ENCODE measurements at regions not wholly inside any gene's neighbourhood (a gene's known extent, or its start where the extent isn't known, plus 50 kb on each side); places are given as distances from the start of the nearest gene placed in this dataset.

GRCh38 chr21:37994211-37994610 lies 78.0 kb upstream of the KCNJ6 start:
- Histone ChIP-seq H3K4me3 (IDR thresholded peaks at IDR 0.05; ENCODE audit: insufficient read depth, low read depth, low read length) (no peak overlapping the region), H2AFZ (ENCODE audit: low read depth) (no peak overlapping the region), H3K36me3 (ENCODE audit: insufficient read depth) (no peaks in the 10 kb centered on the region), H3K4me2 (no peak overlapping the region), H3K9ac (no peak overlapping the region), H4K20me1 (ENCODE audit: insufficient read depth) (no peaks in the 10 kb centered on the region), H3K27ac (no peak overlapping the region), H3K79me2 (ENCODE audit: insufficient read depth, low read depth) (no peaks in the 10 kb centered on the region), H3K4me1 (ENCODE audit: low read depth, poor library complexity, severe bottlenecking) (no peaks in the 10 kb centered on the region), H3K27me3 (ENCODE audit: insufficient read depth, low read depth) (no peaks in the 10 kb centered on the region)
- no peak for TF ChIP-seq CTCF (conservative IDR thresholded peaks at IDR 0.05; ENCODE audit: low read depth, low read length)

- Histone ChIP-seq H4K20me1 (ENCODE audit: insufficient read depth) (no peaks in the 10 kb centered on the region), H3K36me3 (ENCODE audit: insufficient read depth) (no peaks in the 10 kb centered on the region), H3K4me2 (no peak overlapping the region), H2AFZ (ENCODE audit: low read depth) (no peak overlapping the region), H3K4me1 (ENCODE audit: low read depth, poor library complexity, severe bottlenecking) (no peaks in the 10 kb centered on the region), H3K27me3 (ENCODE audit: insufficient read depth, low read depth) (no peaks in the 10 kb centered on the region), H3K4me3 (IDR thresholded peaks at IDR 0.05; ENCODE audit: insufficient read depth, low read depth, low read length) (no peak overlapping the region), H3K9ac (no peak overlapping the region), H3K79me2 (ENCODE audit: insufficient read depth, low read depth) (no peaks in the 10 kb centered on the region), H3K27ac (no peak overlapping the region)
- no peak for TF ChIP-seq CTCF (conservative IDR thresholded peaks at IDR 0.05; ENCODE audit: low read depth, low read length)
Observed at GRCh38 chr21:38012672-38013071, 96.4 kb upstream of the KCNJ6 start.

- no peaks in the 10 kb centered on the region for H3K79me2 ChIP-seq (ENCODE audit: insufficient read depth, low read depth)
- H4K20me1 ChIP-seq (ENCODE audit: insufficient read depth), result no peaks in the 10 kb centered on the region
- H3K4me1 ChIP-seq (ENCODE audit: low read depth, poor library complexity, severe bottlenecking), result no peaks in the 10 kb centered on the region
- no peak overlapping the region for H3K4me2 ChIP-seq
- no peak overlapping the region for H3K4me3 ChIP-seq (IDR thresholded peaks at IDR 0.05; ENCODE audit: insufficient read depth, low read depth, low read length)
- H3K36me3 ChIP-seq (ENCODE audit: insufficient read depth), result no peaks in the 10 kb centered on the region
- no peak for TF ChIP-seq CTCF (conservative IDR thresholded peaks at IDR 0.05; ENCODE audit: low read depth, low read length)
- H3K9ac ChIP-seq, result no peak overlapping the region
- H3K27ac ChIP-seq, result no peak overlapping the region
- no peak overlapping the region for H2AFZ ChIP-seq (ENCODE audit: low read depth)
- H3K27me3 ChIP-seq (ENCODE audit: insufficient read depth, low read depth), result no peaks in the 10 kb centered on the region
Observed at GRCh38 chr21:38013741-38014140, 97.5 kb upstream of the KCNJ6 start.

GRCh38 chr21:38014298-38014697 lies 98.0 kb upstream of the KCNJ6 start:
- no peak for TF ChIP-seq CTCF (conservative IDR thresholded peaks at IDR 0.05; ENCODE audit: low read depth, low read length)
- Histone ChIP-seq H3K4me1 (ENCODE audit: low read depth, poor library complexity, severe bottlenecking) (no peaks in the 10 kb centered on the region), H3K27me3 (ENCODE audit: insufficient read depth, low read depth) (no peaks in the 10 kb centered on the region), H3K4me3 (IDR thresholded peaks at IDR 0.05; ENCODE audit: insufficient read depth, low read depth, low read length) (no peak overlapping the region), H2AFZ (ENCODE audit: low read depth) (no peak overlapping the region), H3K79me2 (ENCODE audit: insufficient read depth, low read depth) (no peaks in the 10 kb centered on the region), H3K36me3 (ENCODE audit: insufficient read depth) (no peaks in the 10 kb centered on the region), H3K4me2 (no peak overlapping the region), H3K27ac (no peak overlapping the region), H3K9ac (no peak overlapping the region), H4K20me1 (ENCODE audit: insufficient read depth) (no peaks in the 10 kb centered on the region)

All from KMS-11 (cell line).